HG03064 (cell line): ENCODE measurements at regions not wholly inside any gene's neighbourhood (a gene's known extent, or its start where the extent isn't known, plus 50 kb on each side); places are given as distances from the start of the nearest gene placed in this dataset.

Experiments
- ATAC-seq: cut with Tn5 transposase; IDR thresholded peaks from one replicate; pipeline ENCODE4 v1.9.1; 2021; ENCODE audit warnings: low read depth; ENCODE audit not compliant: unreplicated experiment

DNA sequence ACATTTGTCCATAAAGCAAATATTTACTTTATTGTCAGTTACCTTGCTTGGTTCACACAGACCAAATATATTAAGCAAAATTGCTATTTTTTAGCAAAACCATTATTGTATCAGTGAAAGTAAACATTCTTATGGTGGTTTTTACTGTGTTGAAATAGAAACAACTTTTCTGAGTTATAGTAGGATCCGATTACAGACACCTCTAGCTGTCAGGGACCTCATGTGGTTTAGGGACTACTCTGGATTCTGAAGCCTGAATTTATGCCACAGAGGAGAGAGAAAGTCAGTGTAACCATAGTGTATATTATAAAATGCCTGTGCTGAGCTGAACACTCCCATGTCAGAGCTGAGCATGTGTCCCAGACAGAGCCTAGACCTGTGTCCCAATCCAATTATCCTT lies 287.5 kb downstream of the FLRT2 start:
- ATAC-seq: no peak

GRCh38 chr14:85813040-85813439 lies 283.1 kb downstream of the FLRT2 start:
- ATAC-seq: no peak

DNA sequence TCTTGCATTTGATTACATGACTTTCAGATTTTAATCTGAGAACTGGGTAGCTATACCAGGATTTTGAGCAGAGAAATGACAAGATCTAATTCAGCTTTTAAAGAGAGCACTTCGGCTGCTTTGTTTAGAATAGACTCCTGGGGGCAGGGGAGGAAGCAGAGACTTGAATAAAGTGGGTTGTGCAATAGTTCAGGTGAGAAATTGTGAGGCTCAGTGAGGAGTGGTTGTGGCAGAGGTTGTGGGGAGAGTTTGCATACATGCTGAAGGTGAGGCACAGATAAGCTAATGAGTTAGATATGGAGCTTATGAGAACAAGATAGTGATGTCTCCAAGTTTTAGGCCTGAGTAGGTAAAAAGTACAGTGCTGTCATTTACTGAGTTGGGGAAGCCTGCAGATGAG lies 281.4 kb downstream of the FLRT2 start:
- no peak for ATAC-seq

DNA sequence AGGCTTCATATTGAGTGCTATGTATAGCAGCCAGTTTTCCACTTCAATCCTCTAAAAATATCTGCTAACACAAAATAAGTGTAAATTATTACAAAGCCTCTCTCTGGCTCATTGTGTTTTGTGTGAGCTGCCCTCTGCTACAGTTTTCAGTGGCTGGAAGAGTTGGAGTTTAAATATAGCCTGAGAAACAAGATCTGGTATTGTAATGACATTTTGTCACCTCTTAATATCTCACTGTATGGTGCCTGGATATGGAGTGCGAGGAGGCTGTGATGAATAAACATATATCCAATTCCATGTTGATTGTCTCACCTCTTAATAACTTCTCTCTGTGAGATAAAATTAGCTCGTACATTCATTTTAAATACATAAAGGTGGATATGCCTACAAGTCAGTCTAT lies 269.7 kb downstream of the FLRT2 start:
- no peak for ATAC-seq

- ATAC-seq: no peak
Measured at GRCh38 chr14:85798856-85799255, 268.9 kb downstream of the FLRT2 start.

- no peak for ATAC-seq
Measured at GRCh38 chr14:85793533-85793932, 263.6 kb downstream of the FLRT2 start.

DNA sequence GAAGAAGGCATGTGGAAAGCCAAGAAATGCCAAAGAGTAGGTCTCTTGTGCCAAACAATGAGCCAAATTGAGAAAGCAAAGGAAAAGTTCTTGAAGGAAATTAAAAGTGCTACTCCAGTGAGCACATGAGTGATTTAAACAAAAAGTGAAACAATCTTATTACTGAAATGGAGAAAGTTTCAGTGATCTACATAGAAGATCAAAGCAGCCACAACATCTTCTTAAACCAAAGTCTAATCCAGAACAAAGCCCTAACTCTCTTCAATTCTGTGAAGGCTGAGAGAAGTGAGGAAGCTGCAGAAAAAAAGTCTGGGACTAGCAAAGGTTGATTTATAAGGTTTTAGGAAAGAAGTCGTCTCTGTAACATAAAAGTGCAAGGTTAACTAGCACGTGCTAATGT lies 259.6 kb downstream of the FLRT2 start:
- ATAC-seq: no peak

DNA sequence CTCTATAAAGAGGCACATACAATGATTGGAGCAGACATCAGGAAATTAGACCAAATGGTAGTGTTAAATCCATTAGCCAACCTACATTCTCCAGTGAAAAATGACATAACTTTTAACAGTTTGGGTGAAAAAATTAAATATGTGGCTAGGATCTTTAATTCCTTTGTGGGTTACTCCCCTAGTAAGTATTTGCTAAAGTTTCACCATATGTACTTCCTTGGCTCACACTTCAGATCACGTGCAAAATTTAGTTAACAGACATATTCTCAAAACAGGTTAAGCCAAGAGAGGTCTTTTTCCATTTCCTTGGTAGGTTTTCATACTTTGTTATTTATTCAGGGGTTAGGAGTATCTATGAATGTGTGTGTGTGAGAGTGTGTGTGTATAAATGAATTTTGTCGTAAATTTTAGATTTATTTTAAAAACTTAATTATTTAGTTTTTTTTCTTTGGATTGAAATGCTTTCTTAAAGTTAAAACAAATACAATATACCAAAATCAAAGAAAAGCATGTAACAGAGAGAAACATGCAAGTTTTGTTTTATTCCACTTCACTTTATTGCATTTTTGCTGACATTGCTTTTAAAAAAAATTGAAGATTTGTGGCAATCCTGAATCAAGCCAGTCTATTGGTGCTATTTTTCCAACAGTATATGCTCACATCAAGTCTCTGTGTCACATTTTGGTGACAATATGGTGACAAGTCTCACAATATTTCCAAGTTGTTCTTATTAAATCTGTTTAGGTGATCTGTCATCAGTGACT lies 258.7 kb downstream of the FLRT2 start:
- no peak for ATAC-seq

- no peak for ATAC-seq
Measured at GRCh38 chr14:85766295-85766694, 236.4 kb downstream of the FLRT2 start.

DNA sequence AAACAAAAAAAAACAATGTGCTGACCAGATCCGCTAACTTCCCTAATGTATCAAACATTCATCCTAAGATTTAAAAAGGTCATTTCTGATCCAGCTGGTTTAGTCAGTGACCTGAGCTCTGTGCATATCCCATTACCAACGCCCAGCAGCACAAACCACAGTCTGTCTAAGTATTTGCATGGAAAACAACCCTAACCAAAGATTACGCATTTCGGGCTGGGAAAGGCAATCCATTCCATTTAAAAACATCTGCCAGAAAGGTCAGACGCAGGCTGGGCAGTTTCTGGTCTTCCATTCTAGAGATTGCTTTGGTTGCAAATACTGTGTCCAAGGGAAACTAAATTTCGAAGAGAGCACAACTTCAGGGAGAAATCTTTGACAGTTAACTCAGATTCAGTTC lies 234.9 kb downstream of the FLRT2 start:
- ATAC-seq: no peak

- ATAC-seq: no peak
Measured at GRCh38 chr14:85762526-85762925, 232.6 kb downstream of the FLRT2 start.

DNA sequence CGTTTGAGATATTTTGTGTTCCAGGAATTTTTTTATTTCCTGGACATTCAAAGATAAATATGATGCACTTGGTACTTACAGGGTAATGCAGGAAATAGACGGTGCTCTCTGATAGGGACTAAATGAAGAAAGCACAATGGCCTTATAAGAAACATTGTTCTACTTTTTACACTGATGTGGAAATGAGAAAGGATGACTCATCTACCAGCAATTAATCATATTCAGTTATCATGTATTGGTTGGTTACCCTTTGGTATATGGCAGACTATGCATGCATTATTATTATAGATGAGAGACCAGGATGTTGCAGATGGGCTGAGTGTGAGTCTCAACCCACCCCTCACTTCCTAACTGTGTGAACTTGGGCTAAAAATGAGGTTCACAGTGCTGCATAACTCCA lies 222.2 kb downstream of the FLRT2 start:
- no peak for ATAC-seq

- no peak for ATAC-seq
Measured at GRCh38 chr14:85744573-85744972, 214.6 kb downstream of the FLRT2 start.

DNA sequence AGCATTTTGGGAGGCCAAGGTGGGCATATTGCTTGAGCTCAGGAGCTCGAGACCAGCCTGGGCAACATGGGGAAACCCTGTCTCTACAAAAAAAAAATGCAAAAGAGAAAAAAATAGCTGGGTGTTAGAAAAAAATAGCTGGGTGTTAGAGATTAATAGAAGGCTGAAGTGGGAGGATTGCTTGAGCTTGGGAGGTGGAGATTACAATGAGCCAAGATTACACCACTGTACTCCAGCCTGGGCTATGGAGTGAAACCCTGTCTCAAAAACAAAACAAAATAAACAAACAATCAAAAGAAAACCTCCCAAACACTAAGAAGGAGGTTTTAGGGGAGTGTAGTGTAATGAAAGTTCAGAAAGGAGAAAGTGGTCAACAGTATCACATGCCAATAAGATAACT lies 202.1 kb downstream of the FLRT2 start:
- no peak for ATAC-seq

GRCh38 chr14:85731186-85731585 lies 201.2 kb downstream of the FLRT2 start:
- no peak for ATAC-seq

DNA sequence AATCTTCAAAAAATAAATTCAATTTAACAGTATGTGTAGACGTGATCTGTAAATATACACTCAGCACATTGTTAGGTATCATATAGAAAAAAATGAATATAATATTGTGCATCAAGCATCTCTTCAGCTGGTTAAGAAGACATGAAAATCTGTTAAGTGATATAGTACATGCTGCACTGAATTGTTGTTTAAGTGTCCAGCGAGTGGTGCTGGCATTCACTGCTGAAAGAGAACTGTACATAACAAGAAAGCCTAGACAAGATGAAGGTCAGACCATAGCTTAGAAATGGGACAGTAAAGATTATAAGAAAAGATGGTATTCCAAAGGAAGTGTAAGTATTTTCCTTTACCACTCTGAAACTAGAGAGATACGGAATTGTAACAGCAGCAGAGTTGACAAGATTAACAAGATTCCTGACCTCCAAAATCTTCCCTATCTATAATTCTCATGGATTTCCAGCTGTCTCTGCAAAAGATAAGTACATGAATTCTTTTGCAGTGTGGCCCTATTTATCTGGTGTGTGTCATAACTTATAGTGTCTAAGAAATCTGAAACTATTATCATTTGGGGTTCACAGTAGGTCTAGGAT lies 198.6 kb downstream of the FLRT2 start:
- ATAC-seq: no peak

DNA sequence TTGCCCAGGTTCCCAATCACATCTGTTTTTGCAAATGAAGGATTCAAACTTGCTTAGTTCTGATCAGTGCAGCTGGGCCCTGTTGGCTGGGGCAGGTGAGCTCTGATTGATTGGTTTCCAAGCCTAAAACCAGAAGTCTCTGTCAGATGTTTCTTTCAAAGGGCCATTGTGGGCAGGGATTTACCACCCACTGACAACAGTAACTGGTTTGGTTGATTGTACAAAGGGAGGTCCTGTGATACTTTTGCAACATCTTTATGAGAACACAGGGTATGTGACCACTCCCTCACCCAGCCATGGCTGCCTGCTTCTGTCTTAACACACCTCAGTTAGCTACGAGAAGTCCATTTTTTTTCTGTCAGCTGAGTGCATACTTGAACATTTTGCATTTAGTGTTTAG lies 184.1 kb downstream of the FLRT2 start:
- no peak for ATAC-seq

- no peak for ATAC-seq
Measured at GRCh38 chr14:85711620-85712019, 181.7 kb downstream of the FLRT2 start.
